HepG2 (cell line): ENCODE measurements at regions not wholly inside any gene's neighbourhood (a gene's known extent, or its start where the extent isn't known, plus 50 kb on each side); places are given as distances from the start of the nearest gene placed in this dataset.

ENCODE experiments used
- ATAC-seq: fragments of 200-7000 bp; cut with Tn5 transposase; 3 replicates; pipeline ENCODE4 v1.9.1; 2020; ENCODE audit warnings: mild to moderate bottlenecking, moderate library complexity
- BruUV-seq: library from RNA; stranded (reverse); fragments of 400-500 nt; replicated peaks from 2 replicates; lab custom pipeline; 2021; lab: Mats Ljungman, UMichigan
- CTCF ChIA-PET: fragments of 300-600 bp; formaldehyde crosslinking; extraction: SDS; loops from one replicate; lab custom pipeline; 2021; ENCODE audit warnings: low total read pairs, inconsistent platforms, low intra/inter-chr PET ratio; lab: Yijun Ruan, JAX
- POLR2A ChIA-PET: fragments of 350-600 bp; sonication (Branson Sonifier 250); formaldehyde crosslinking; loops from one replicate; lab custom pipeline; 2020; ENCODE audit warnings: antibody characterized with exemption, inconsistent platforms; lab: Yijun Ruan, JAX
- DNase-seq: peaks from one replicate; pipeline ENCODE4 v3.0.0-alpha.2; 2015; ENCODE audit warnings: low spot score
- FAIRE-seq: peaks from 3 replicates; lab custom pipeline; 2011; peaks lifted over from hg19 to GRCh38; lab: Jason Lieb, UNC
- H2AFZ ChIP-seq: one replicate; pipeline ENCODE4 v1.6.1; 2011; ENCODE audit warnings: low read length, inconsistent platforms
- H3K27ac ChIP-seq: fragments of 300-600 bp; 3 replicates; pipeline ENCODE4 v1.8.0; 2011; ENCODE audit warnings: mixed run types, mild to moderate bottlenecking, mixed read lengths, low read length, inconsistent platforms; ENCODE audit not compliant: insufficient read depth; ENCODE audit errors: extremely low read length
- H3K27me3 ChIP-seq, 2 experiments: fragments of 200-600 bp in 1 of 2; 2 replicates in 1 of 2; 3 replicates in 1 of 2; pipeline versions ENCODE4 v1.6.0 to v1.8.0; 2011; ENCODE audit warnings: low read length in 2 of 2, mild to moderate bottlenecking in 2 of 2, moderate library complexity in 2 of 2, inconsistent platforms in 1 of 2; ENCODE audit not compliant: insufficient read depth in 2 of 2, control insufficient read depth in 1 of 2
- H3K36me3 ChIP-seq, 2 experiments: fragments of 200-600 bp in 1 of 2; replicated peaks in 1 of 2; 2 replicates in 1 of 2; 3 replicates in 1 of 2; pipeline versions ENCODE4 v1.5.1 to v1.8.0; 2011; ENCODE audit warnings: low read length in 2 of 2, inconsistent platforms in 1 of 2; ENCODE audit not compliant: insufficient read depth in 2 of 2, control insufficient read depth in 1 of 2
- H3K4me1 ChIP-seq: 2 replicates; pipeline ENCODE4 v1.5.1; 2012; ENCODE audit warnings: low read length, inconsistent platforms; ENCODE audit not compliant: insufficient read depth
- H3K4me2 ChIP-seq: 2 replicates; pipeline ENCODE4 v1.6.0; 2011; ENCODE audit warnings: low read depth, low read length, inconsistent platforms
- H3K4me3 ChIP-seq, 3 experiments: fragments of 200-600 bp in 1 of 3; sonication (generic), shearing (Covaris generic) in 1 of 3; replicated peaks in 1 of 3; 2 replicates each; pipeline ENCODE4 v1.5.1; 2011 to 2016; ENCODE audit warnings: low read length in 3 of 3, inconsistent platforms in 2 of 3, low read depth in 2 of 3, mild to moderate bottlenecking in 2 of 3, control low read depth in 1 of 3, mixed read lengths in 1 of 3; ENCODE audit not compliant: insufficient read depth in 1 of 3
- H3K79me2 ChIP-seq: one replicate; pipeline ENCODE4 v1.6.1; 2011; ENCODE audit warnings: low read length, inconsistent platforms; ENCODE audit not compliant: insufficient read depth
- H3K9ac ChIP-seq: 2 replicates; pipeline ENCODE4 v1.6.0; 2011; ENCODE audit warnings: mild to moderate bottlenecking, low read depth, low read length, inconsistent platforms; ENCODE audit not compliant: insufficient read depth
- H3K9me3 ChIP-seq: 2 replicates; pipeline ENCODE4 v1.5.1; 2012; ENCODE audit warnings: mild to moderate bottlenecking, low read length
- H4K20me1 ChIP-seq: 2 replicates; pipeline ENCODE4 v1.6.0; 2011; ENCODE audit warnings: inconsistent platforms, mild to moderate bottlenecking, low read length, moderate library complexity; ENCODE audit not compliant: insufficient read depth
- CBX5 ChIP-seq: sonication (generic); formaldehyde crosslinking; IDR thresholded peaks from 2 replicates; pipeline ENCODE4 v1.4.0; 2020; ENCODE audit warnings: missing genetic modification reagents, borderline replicate concordance
- DZIP1 ChIP-seq: sonication (generic); formaldehyde crosslinking; IDR thresholded peaks from 2 replicates; pipeline ENCODE4 v1.5.0; 2020; ENCODE audit warnings: mild to moderate bottlenecking, missing genetic modification reagents
- ELF1 ChIP-seq: sonication (generic); formaldehyde crosslinking; IDR thresholded peaks from 2 replicates; pipeline ENCODE4 v1.4.0; 2020; ENCODE audit warnings: missing genetic modification reagents
- HMG20A ChIP-seq: IDR thresholded peaks from 2 replicates; pipeline ENCODE4 v1.6.1; 2016; ENCODE audit warnings: borderline replicate concordance
- KDM6A ChIP-seq: IDR thresholded peaks from 2 replicates; pipeline ENCODE4 v1.6.1; 2016; ENCODE audit warnings: low read depth
- MIXL1 ChIP-seq: IDR thresholded peaks from 2 replicates; pipeline ENCODE4 v1.6.1; 2016
- NCOA5 ChIP-seq: sonication (generic); formaldehyde crosslinking; IDR thresholded peaks from 2 replicates; pipeline ENCODE4 v1.4.0; 2020; ENCODE audit warnings: missing genetic modification reagents
- RBM39 ChIP-seq: fragments of 200-400 bp; formaldehyde crosslinking; IDR thresholded peaks from one replicate; pipeline ENCODE4 v1.6.1; 2018; ENCODE audit warnings: antibody characterized with exemption, mild to moderate bottlenecking, low read depth, low read length; ENCODE audit not compliant: poor library complexity, severe bottlenecking
- TBX2 ChIP-seq: sonication (generic); formaldehyde crosslinking; IDR thresholded peaks from 2 replicates; pipeline ENCODE4 v1.5.0; 2020; ENCODE audit warnings: missing genetic modification reagents, mild to moderate bottlenecking, borderline replicate concordance
- ZGPAT ChIP-seq: IDR thresholded peaks from 2 replicates; pipeline ENCODE4 v1.6.1; 2016; ENCODE audit warnings: mild to moderate bottlenecking
- ZNF329 ChIP-seq: sonication (generic); formaldehyde crosslinking; IDR thresholded peaks from 2 replicates; pipeline ENCODE4 v1.9.0; 2021; ENCODE audit warnings: low read depth, mild to moderate bottlenecking, missing genetic modification reagents
- WGBS: methylation state at CpG from one replicate; pipeline ENCODE4 v1.1.6; 2017; ENCODE audit warnings: low lambda C conversion rate; 5-methylcytosine and 5-hydroxymethylcytosine counted together
- in situ Hi-C: cut with HindIII; loops from 2 replicates; pipeline ENCODE4 v1.10.0; 2017; ENCODE audit warnings: low pct_unique_long_range_greater_than_20kb; ENCODE audit not compliant: extremely low pct_ligation_motif_present
- intact Hi-C: fragments of 100-400 bp; cut with micrococcal nuclease; formaldehyde crosslinking; loops from one replicate; pipeline ENCODE4 v1.10.0; 2022; ENCODE audit not compliant: unreplicated experiment
- TF ChIP-seq, protein P1 (sequence below): sonication (generic); formaldehyde crosslinking; conservative IDR thresholded peaks from 2 replicates; pipeline ENCODE4 v1.4.0; 2020; ENCODE audit warnings: missing genetic modification reagents

GRCh38 chrX:116278826-116279225, 108.3 kb downstream of the AGTR2 start (continued):
- TF ChIP-seq RBM39, result no peak
- no peak for TF ChIP-seq DZIP1 (CRISPR knock-in tag)
- no peak for TF ChIP-seq HMG20A
- no peak for TF ChIP-seq ZNF329
- TF ChIP-seq ZGPAT (CRISPR knock-in tag), result no peak

- H3K9ac ChIP-seq, result no peak overlapping the region
- H3K4me2 ChIP-seq, result no peak overlapping the region
- H3K27me3 ChIP-seq, result no peaks in the 10 kb centered on the region
- H3K36me3 ChIP-seq, result no peaks in the 10 kb centered on the region
- BruUV-seq, result no TSS peak
- H3K27ac ChIP-seq, result no peak overlapping the region
- H2AFZ ChIP-seq, result no peak overlapping the region
- CTCF ChIA-PET, result no interaction called here
- no peaks in the 10 kb centered on the region for H3K4me1 ChIP-seq
- FAIRE-seq (no peak), DNase-seq (no peak), ATAC-seq (no peak)
- TF ChIP-seq MIXL1 (CRISPR knock-in tag) (no peak), NCOA5 (CRISPR knock-in tag) (no peak), ELF1 (CRISPR knock-in tag) (no peak), TBX2 (CRISPR knock-in tag) (no peak), KDM6A (CRISPR knock-in tag) (no peak), CBX5 (no peak)
- TF ChIP-seq, protein P1, sequence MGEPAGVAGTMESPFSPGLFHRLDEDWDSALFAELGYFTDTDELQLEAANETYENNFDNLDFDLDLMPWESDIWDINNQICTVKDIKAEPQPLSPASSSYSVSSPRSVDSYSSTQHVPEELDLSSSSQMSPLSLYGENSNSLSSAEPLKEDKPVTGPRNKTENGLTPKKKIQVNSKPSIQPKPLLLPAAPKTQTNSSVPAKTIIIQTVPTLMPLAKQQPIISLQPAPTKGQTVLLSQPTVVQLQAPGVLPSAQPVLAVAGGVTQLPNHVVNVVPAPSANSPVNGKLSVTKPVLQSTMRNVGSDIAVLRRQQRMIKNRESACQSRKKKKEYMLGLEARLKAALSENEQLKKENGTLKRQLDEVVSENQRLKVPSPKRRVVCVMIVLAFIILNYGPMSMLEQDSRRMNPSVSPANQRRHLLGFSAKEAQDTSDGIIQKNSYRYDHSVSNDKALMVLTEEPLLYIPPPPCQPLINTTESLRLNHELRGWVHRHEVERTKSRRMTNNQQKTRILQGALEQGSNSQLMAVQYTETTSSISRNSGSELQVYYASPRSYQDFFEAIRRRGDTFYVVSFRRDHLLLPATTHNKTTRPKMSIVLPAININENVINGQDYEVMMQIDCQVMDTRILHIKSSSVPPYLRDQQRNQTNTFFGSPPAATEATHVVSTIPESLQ (CRISPR knock-in tag), result no peak
- H3K9me3 ChIP-seq, result no peaks in the 10 kb centered on the region
- POLR2A ChIA-PET, result no interaction called here
- no peaks in the 10 kb centered on the region for H4K20me1 ChIP-seq
- H3K79me2 ChIP-seq, result no peaks in the 10 kb centered on the region
- no peak overlapping the region for H3K4me3 ChIP-seq
- in situ Hi-C loops, result no loop called here
- no CpG with 5 or more reads among the region's 1 CpG for WGBS
- intact Hi-C loops, result no loop called here
These were observed 110.6 kb downstream of the AGTR2 start for GRCh38 chrX:116281106-116281505.
